ENCODE measurements at regions not wholly inside any gene's neighbourhood (a gene's known extent, or its start where the extent isn't known, plus 50 kb on each side); places are given as distances from the start of the nearest gene placed in this dataset.

GRCh38 chr1:20405051-20405754 is 80.8 kb downstream of the CAMK2N1 start:
- DNase-seq: no peak
